PC-9 (cell line): ENCODE measurements at regions not wholly inside any gene's neighbourhood (a gene's known extent, or its start where the extent isn't known, plus 50 kb on each side); places are given as distances from the start of the nearest gene placed in this dataset.

ENCODE experiments used
- EZH2 ChIP-seq: fragments of 200-600 bp; sonication (generic); IDR thresholded peaks from 2 replicates; pipeline ENCODE4 v1.8.0; 2017; ENCODE audit warnings: antibody characterized with exemption, low read depth
- TF ChIP-seq, protein P1 (sequence below): fragments of 200-600 bp; sonication (generic); conservative IDR thresholded peaks from 2 replicates; pipeline ENCODE4 v1.6.1; 2017; ENCODE audit warnings: mixed run types, antibody characterized with exemption, mild to moderate bottlenecking, moderate library complexity

DNA sequence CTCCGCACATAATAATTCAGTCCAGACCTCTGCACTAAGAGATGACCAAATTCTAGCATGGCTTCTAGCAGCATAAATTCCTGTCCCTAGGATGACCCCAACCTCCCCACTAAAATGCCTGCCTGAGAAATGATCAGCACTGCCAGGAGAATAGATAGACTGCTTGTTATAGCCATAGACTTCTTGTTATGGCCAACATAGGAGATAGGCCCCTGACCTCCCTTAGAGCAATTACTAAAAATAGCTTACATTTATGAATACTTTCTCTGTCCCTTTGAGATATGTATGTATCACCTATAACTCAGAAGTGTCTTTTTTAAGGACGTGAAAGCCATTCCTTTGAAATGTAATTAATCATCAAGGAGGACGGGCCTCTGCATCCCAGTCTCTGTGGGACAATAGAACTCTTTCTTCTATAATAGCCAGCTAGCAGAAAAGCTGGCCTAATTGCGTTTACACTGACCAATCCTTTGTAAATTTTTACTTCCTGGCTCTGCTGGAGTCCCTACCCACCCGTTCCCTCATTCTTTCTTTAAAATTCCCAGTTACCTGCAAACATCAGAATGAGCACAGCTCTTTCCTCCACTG lies 1002.7 kb downstream of the CDH18 start:
- TF ChIP-seq, protein P1, sequence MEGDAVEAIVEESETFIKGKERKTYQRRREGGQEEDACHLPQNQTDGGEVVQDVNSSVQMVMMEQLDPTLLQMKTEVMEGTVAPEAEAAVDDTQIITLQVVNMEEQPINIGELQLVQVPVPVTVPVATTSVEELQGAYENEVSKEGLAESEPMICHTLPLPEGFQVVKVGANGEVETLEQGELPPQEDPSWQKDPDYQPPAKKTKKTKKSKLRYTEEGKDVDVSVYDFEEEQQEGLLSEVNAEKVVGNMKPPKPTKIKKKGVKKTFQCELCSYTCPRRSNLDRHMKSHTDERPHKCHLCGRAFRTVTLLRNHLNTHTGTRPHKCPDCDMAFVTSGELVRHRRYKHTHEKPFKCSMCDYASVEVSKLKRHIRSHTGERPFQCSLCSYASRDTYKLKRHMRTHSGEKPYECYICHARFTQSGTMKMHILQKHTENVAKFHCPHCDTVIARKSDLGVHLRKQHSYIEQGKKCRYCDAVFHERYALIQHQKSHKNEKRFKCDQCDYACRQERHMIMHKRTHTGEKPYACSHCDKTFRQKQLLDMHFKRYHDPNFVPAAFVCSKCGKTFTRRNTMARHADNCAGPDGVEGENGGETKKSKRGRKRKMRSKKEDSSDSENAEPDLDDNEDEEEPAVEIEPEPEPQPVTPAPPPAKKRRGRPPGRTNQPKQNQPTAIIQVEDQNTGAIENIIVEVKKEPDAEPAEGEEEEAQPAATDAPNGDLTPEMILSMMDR, result no peak
- no peak for TF ChIP-seq EZH2
